K562 (cell line): ENCODE measurements at regions not wholly inside any gene's neighbourhood (a gene's known extent, or its start where the extent isn't known, plus 50 kb on each side); places are given as distances from the start of the nearest gene placed in this dataset.
A peak's percentile ranks its signal among the peaks of the same experiment; 100 is the strongest.

Experiments used
- ADNP ChIP-seq: fragments of 200-800 bp; sonication (Bioruptor generic); IDR thresholded peaks from 2 replicates; pipeline ENCODE4 v1.6.1; 2016; ENCODE audit warnings: missing genetic modification characterization, missing compliant biosample characterization
- ARNT ChIP-seq, 2 experiments: fragments of 450-650 bp; IDR thresholded peaks; 2 replicates each; pipeline ENCODE4 v1.6.1; 2016; ENCODE audit warnings: mild to moderate bottlenecking in 1 of 2
- CHD4 ChIP-seq: fragments of 200-600 bp; sonication (generic); IDR thresholded peaks from 3 replicates; pipeline ENCODE4 v1.6.1; 2012; ENCODE audit warnings: low read depth, mild to moderate bottlenecking, mixed read lengths, low read length, inconsistent platforms; ENCODE audit not compliant: insufficient read depth, insufficient replicate concordance, poor library complexity, severe bottlenecking
- CREB1 ChIP-seq, 2 experiments: sonication (generic) in 1 of 2; formaldehyde crosslinking in 1 of 2; IDR thresholded peaks; 2 replicates each; pipeline versions ENCODE4 v1.6.1 to v1.8.0; 2012 to 2022; ENCODE audit warnings: inconsistent platforms in 1 of 2, mild to moderate bottlenecking in 1 of 2, missing genetic modification reagents in 1 of 2, moderate library complexity in 1 of 2
- CREM ChIP-seq: IDR thresholded peaks from 2 replicates; pipeline ENCODE4 v1.6.1; 2014; ENCODE audit warnings: antibody characterized with exemption, low read depth
- CXXC5 ChIP-seq: fragments of 250-450 bp; sonication (Bioruptor Pico); IDR thresholded peaks from 2 replicates; pipeline ENCODE4 v1.8.0; 2022; ENCODE audit warnings: inconsistent platforms, mild to moderate bottlenecking, moderate library complexity
- KDM2B ChIP-seq: fragments of 250-450 bp; sonication (Bioruptor Pico); IDR thresholded peaks from 2 replicates; pipeline ENCODE4 v1.8.0; 2021; ENCODE audit warnings: mild to moderate bottlenecking, moderate library complexity
- KLF13 ChIP-seq: fragments of 450-650 bp; IDR thresholded peaks from 2 replicates; pipeline ENCODE4 v1.6.1; 2016; ENCODE audit warnings: missing genetic modification characterization, low read depth, mild to moderate bottlenecking, missing compliant biosample characterization, moderate library complexity, borderline replicate concordance
- MAZ ChIP-seq, 2 experiments: fragments of 450-650 bp in 1 of 2; sonication (generic) in 1 of 2; formaldehyde crosslinking; IDR thresholded peaks in 1 of 2; conservative IDR thresholded peaks in 1 of 2; 2 replicates each; pipeline versions ENCODE4 v1.4.0 to v1.5.0; 2020; ENCODE audit warnings: mild to moderate bottlenecking in 1 of 2, missing genetic modification reagents in 1 of 2
- MEF2A ChIP-seq: IDR thresholded peaks from 2 replicates; pipeline ENCODE4 v1.6.1; 2011; ENCODE audit warnings: low read depth, mild to moderate bottlenecking, low read length, moderate library complexity; ENCODE audit not compliant: control insufficient read depth
- NEUROD1 ChIP-seq: fragments of 150-350 bp; IDR thresholded peaks from 2 replicates; pipeline ENCODE4 v1.6.1; 2014; ENCODE audit warnings: borderline replicate concordance, low read length, low read depth; ENCODE audit not compliant: partially characterized antibody
- NFE2L1 ChIP-seq: fragments of 450-650 bp; IDR thresholded peaks from 2 replicates; pipeline ENCODE4 v1.6.1; 2016; ENCODE audit warnings: missing genetic modification characterization, low read depth, mild to moderate bottlenecking, missing compliant biosample characterization, moderate library complexity, borderline replicate concordance
- POLR2AphosphoS5 ChIP-seq: IDR thresholded peaks from 2 replicates; pipeline ENCODE4 v1.6.1; 2011; ENCODE audit warnings: mild to moderate bottlenecking, low read depth, low read length, moderate library complexity; ENCODE audit not compliant: control insufficient read depth, insufficient read depth
- RAD21 ChIP-seq, 2 experiments: fragments of 250-450 bp in 1 of 2; fragments of 450-650 bp in 1 of 2; sonication (Bioruptor Pico) in 1 of 2; formaldehyde crosslinking in 1 of 2; IDR thresholded peaks in 1 of 2; conservative IDR thresholded peaks in 1 of 2; 2 replicates each; pipeline versions ENCODE4 v1.4.0 to v1.8.0; 2020 to 2022; ENCODE audit warnings: mild to moderate bottlenecking in 2 of 2, moderate library complexity in 1 of 2
- RBM22 ChIP-seq: fragments of 200-400 bp; formaldehyde crosslinking; IDR thresholded peaks from 2 replicates; pipeline ENCODE4 v1.6.1; 2018; ENCODE audit warnings: low read length, low read depth; ENCODE audit not compliant: poor library complexity, severe bottlenecking
- SAP30 ChIP-seq: fragments of 200-600 bp; sonication (generic); IDR thresholded peaks from 2 replicates; pipeline ENCODE4 v1.6.1; 2012; ENCODE audit warnings: borderline replicate concordance, low read depth, mild to moderate bottlenecking, moderate library complexity, low read length, control low read depth, inconsistent platforms; ENCODE audit not compliant: insufficient read depth, poor library complexity, severe bottlenecking
- SMAD1 ChIP-seq: fragments of 150-350 bp; IDR thresholded peaks from 2 replicates; pipeline ENCODE4 v1.6.1; 2014; ENCODE audit warnings: low read length, low read depth; ENCODE audit not compliant: partially characterized antibody
- TSC22D4 ChIP-seq: fragments of 450-650 bp; IDR thresholded peaks from 2 replicates; pipeline ENCODE4 v1.6.1; 2016; ENCODE audit warnings: missing genetic modification characterization, missing biosample characterization, control low read depth
- U2AF1 ChIP-seq: fragments of 200-400 bp; formaldehyde crosslinking; optimal IDR thresholded peaks from 2 replicates; pipeline ENCODE3; 2017; ENCODE audit warnings: mild to moderate bottlenecking, low read depth, low read length, moderate library complexity
- ZC3H8 ChIP-seq: fragments of 450-650 bp; IDR thresholded peaks from 2 replicates; pipeline ENCODE4 v1.6.1; 2017
- ZNF274 ChIP-seq: IDR thresholded peaks from 2 replicates; pipeline ENCODE4 v1.6.1; 2011; ENCODE audit warnings: low read depth, mild to moderate bottlenecking, low read length, moderate library complexity, borderline replicate concordance
- ZNF324 ChIP-seq: fragments of 250-450 bp; sonication (Bioruptor Pico); IDR thresholded peaks from 2 replicates; pipeline ENCODE4 v1.4.0; 2020; ENCODE audit warnings: mild to moderate bottlenecking
- ZNF41 ChIP-seq: fragments of 250-450 bp; sonication (Bioruptor Pico); conservative IDR thresholded peaks from 2 replicates; pipeline ENCODE4 v1.4.0; 2020; ENCODE audit warnings: mild to moderate bottlenecking
- TF ChIP-seq, protein P1 (sequence below), 2 experiments: fragments of 450-650 bp in 1 of 2; sonication (generic) in 1 of 2; formaldehyde crosslinking in 1 of 2; IDR thresholded peaks in 1 of 2; conservative IDR thresholded peaks in 1 of 2; 2 replicates each; pipeline versions ENCODE4 v1.6.1 to v1.8.1; 2016 to 2023; ENCODE audit warnings: mild to moderate bottlenecking in 2 of 2, moderate library complexity in 2 of 2, inconsistent platforms in 1 of 2, missing genetic modification reagents in 1 of 2
- TF ChIP-seq, protein P2 (sequence below): fragments of 450-650 bp; IDR thresholded peaks from 2 replicates; pipeline ENCODE4 v1.6.1; 2016; ENCODE audit warnings: low read depth, mild to moderate bottlenecking, moderate library complexity

DNA sequence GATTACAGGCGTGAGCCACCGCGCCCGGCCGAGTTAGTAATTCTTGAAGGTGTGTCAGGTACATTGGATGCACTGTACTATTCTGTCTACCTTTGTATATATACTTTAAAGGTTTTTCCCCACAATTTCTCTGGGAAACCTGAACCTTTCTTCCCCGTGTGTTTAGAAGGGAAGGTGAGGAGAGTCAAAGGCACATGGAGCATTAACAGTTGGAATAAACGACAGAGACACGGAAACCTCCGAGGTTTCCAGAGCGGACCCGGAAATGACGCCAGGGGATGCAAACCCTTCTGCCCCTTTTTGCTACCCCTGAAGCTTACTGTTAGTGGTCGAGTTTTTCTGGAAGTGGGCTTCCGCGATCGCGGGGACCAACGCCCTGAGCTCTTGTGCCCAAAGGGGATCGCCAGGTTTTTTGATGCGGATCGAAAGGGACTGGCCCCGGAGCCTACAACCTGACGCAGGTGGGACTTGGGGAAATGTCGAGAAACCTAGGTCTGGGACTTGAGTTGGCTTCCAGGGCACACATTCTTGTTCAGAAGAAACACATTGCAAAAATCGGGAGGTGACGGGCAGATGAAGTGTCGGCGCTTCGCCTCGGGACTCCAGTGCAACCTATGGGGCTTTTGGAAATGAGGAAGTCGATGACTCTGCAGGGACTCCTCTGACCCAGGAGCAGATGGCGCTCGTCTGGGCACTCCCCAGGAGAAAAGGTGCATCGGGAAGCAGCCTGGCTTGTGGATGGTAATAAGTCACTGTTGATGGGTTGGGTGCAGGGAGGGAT, 218.2 kb downstream of the OR2B2 start (continued):
- TF ChIP-seq, protein P1, sequence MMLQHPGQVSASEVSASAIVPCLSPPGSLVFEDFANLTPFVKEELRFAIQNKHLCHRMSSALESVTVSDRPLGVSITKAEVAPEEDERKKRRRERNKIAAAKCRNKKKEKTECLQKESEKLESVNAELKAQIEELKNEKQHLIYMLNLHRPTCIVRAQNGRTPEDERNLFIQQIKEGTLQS (IDR thresholded peaks at IDR 0.05), result peak; percentile 68; the same call in 1 of the 2 replicates
- TF ChIP-seq, protein P1 (CRISPR knock-in tag; conservative IDR thresholded peaks at IDR 0.05), result peak; percentile 47
- no peak for TF ChIP-seq U2AF1
- TF ChIP-seq ZC3H8, result no peak
- peak; percentile 71 for TF ChIP-seq CXXC5 (CRISPR knock-in tag)
- TF ChIP-seq MEF2A, result no peak
- TF ChIP-seq RAD21 (CRISPR knock-in tag; conservative IDR thresholded peaks at IDR 0.05 in 1 of 2, IDR thresholded peaks at IDR 0.05 in 1 of 2), result peak in 1 of 2 experiments; percentile 31; a peak in 1 of 4 replicates
- TF ChIP-seq, protein P2, sequence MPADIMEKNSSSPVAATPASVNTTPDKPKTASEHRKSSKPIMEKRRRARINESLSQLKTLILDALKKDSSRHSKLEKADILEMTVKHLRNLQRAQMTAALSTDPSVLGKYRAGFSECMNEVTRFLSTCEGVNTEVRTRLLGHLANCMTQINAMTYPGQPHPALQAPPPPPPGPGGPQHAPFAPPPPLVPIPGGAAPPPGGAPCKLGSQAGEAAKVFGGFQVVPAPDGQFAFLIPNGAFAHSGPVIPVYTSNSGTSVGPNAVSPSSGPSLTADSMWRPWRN, result peak; percentile 16
- peak; percentile 86 for TF ChIP-seq CREM
- TF ChIP-seq ZNF324 (CRISPR knock-in tag), result no peak
- no peak for TF ChIP-seq RBM22
- peak; percentile 95 for TF ChIP-seq ADNP (tag)
- TF ChIP-seq KLF13 (tag), result no peak
- TF ChIP-seq POLR2AphosphoS5, result peak; percentile 45
- no peak for TF ChIP-seq ZNF274
- no peak for TF ChIP-seq NFE2L1 (tag)
- peak; percentile 5 for TF ChIP-seq SMAD1
- TF ChIP-seq CHD4, result peak; percentile 95
- TF ChIP-seq MAZ (CRISPR knock-in tag; conservative IDR thresholded peaks at IDR 0.05 in 1 of 2, IDR thresholded peaks at IDR 0.05 in 1 of 2), result peak in 1 of 2 experiments; percentile 41; a peak in 2 of 4 replicates
- peak; percentile 36; the same call in 1 of the 2 replicates for TF ChIP-seq CREB1 (IDR thresholded peaks at IDR 0.05)
- TF ChIP-seq CREB1 (CRISPR knock-in tag; IDR thresholded peaks at IDR 0.05), result peak; percentile 65; the same call in 1 of the 2 replicates
- no peak for TF ChIP-seq NEUROD1
- TF ChIP-seq ARNT (IDR thresholded peaks at IDR 0.05), result 0 out of 4 replicates have a peak, but pooled peaks of 1 of the 2 experiments have one; percentile 26
- TF ChIP-seq KDM2B (CRISPR knock-in tag), result 0 out of 2 replicates have a peak, but pooled peaks have one; percentile 19
- no peak for TF ChIP-seq ZNF41 (CRISPR knock-in tag)
- peak; percentile 23 for TF ChIP-seq SAP30
- no peak for TF ChIP-seq TSC22D4 (tag)
